ENCODE measurements at regions not wholly inside any gene's neighbourhood (a gene's known extent, or its start where the extent isn't known, plus 50 kb on each side); places are given as distances from the start of the nearest gene placed in this dataset.

DNA sequence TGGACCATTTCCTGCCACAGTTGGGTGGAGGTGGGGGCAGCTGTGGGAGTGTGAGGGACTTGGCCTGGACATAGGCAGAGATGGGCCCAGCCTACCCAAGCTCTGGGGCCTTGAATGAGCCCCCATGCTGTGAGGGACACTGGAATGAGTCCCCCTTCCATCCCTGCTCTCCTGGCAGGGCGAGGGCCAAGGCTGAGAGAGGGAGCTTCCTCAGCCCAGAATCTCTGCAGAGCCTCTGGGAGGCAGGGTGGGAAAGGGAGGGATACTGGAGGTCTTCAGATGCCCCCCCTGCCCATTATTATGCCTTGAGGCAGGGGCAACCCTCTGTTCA, 124.5 kb upstream of the PJA1 start:
- BruUV-seq (replicated peaks): no TSS peak
- H3K4me1 ChIP-seq (ENCODE audit: control insufficient read depth, insufficient read depth, low read length): no peaks in the 10 kb centered on the region; the same call in 1 of the 2 replicates
- no peak for DNase-seq (ENCODE audit: low read depth, low spot score)
- intact Hi-C loops (cut with micrococcal nuclease; ENCODE audit: unreplicated experiment) (loop anchor here (5.0 to 10.0 kb wide), 2 partner anchors 65 to 98 kb away; no protein-coding TSS in a partner anchor), in situ Hi-C loops (cut with HindIII; ENCODE audit: low pct_unique_long_range_greater_than_20kb, low sequenced_read_pairs) (no loop called here)
- no peak overlapping the region for H3K4me3 ChIP-seq (ENCODE audit: low read depth in 2 of 2, low read length in 2 of 2)
- no peak overlapping the region for H3K27ac ChIP-seq (ENCODE audit: low read length)
- ChIA-PET CTCF (no interaction called here), POLR2A (no interaction called here)
- no peak for TF ChIP-seq SIN3A (IDR thresholded peaks at IDR 0.05; ENCODE audit: borderline replicate concordance, insufficient read depth, low read depth, low read length)
- TF ChIP-seq, protein P1, sequence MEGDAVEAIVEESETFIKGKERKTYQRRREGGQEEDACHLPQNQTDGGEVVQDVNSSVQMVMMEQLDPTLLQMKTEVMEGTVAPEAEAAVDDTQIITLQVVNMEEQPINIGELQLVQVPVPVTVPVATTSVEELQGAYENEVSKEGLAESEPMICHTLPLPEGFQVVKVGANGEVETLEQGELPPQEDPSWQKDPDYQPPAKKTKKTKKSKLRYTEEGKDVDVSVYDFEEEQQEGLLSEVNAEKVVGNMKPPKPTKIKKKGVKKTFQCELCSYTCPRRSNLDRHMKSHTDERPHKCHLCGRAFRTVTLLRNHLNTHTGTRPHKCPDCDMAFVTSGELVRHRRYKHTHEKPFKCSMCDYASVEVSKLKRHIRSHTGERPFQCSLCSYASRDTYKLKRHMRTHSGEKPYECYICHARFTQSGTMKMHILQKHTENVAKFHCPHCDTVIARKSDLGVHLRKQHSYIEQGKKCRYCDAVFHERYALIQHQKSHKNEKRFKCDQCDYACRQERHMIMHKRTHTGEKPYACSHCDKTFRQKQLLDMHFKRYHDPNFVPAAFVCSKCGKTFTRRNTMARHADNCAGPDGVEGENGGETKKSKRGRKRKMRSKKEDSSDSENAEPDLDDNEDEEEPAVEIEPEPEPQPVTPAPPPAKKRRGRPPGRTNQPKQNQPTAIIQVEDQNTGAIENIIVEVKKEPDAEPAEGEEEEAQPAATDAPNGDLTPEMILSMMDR (IDR thresholded peaks at IDR 0.05): no peak
- no peak for TF ChIP-seq TCF7L2 (IDR thresholded peaks at IDR 0.05; ENCODE audit: low read depth, low read length)
- TF ChIP-seq REST (IDR thresholded peaks at IDR 0.05; ENCODE audit: insufficient read depth in 1 of 2, low read depth in 2 of 2, low read length in 1 of 2): no peak
- no peak for TF ChIP-seq POLR2AphosphoS5 (IDR thresholded peaks at IDR 0.05; ENCODE audit: low read depth, low read length)
- no peaks in the 10 kb centered on the region for H3K27me3 ChIP-seq (ENCODE audit: control insufficient read depth, insufficient read depth, low read length)
- ATAC-seq: no peak
- H3K36me3 ChIP-seq (ENCODE audit: control insufficient read depth, insufficient read depth, low read length): no peaks in the 10 kb centered on the region
- no peaks in the 10 kb centered on the region for H3K9me3 ChIP-seq (ENCODE audit: control insufficient read depth, insufficient read depth, low read depth, low read length)

- H3K4me1 ChIP-seq (ENCODE audit: control insufficient read depth, insufficient read depth, low read length): no peaks in the 10 kb centered on the region; the same call in 1 of the 2 replicates
- H3K27ac ChIP-seq (ENCODE audit: low read length): no peak overlapping the region
- no peaks in the 10 kb centered on the region for H3K36me3 ChIP-seq (ENCODE audit: control insufficient read depth, insufficient read depth, low read length)
- DNase-seq (ENCODE audit: low read depth, low spot score) (no peak), ATAC-seq (no peak)
- ChIA-PET CTCF (interaction anchor here (1.0 kb wide), 1 partner anchor 462 kb away, joined by 4 read pairs; no protein-coding TSS in a partner anchor), POLR2A (no interaction called here)
- no peak overlapping the region for H3K4me3 ChIP-seq (ENCODE audit: low read depth in 2 of 2, low read length in 2 of 2)
- H3K27me3 ChIP-seq (ENCODE audit: control insufficient read depth, insufficient read depth, low read length): no peaks in the 10 kb centered on the region
- BruUV-seq (replicated peaks): no TSS peak
- in situ Hi-C loops (cut with HindIII; ENCODE audit: low pct_unique_long_range_greater_than_20kb, low sequenced_read_pairs): no loop called here
- no peaks in the 10 kb centered on the region for H3K9me3 ChIP-seq (ENCODE audit: control insufficient read depth, insufficient read depth, low read depth, low read length)
- TF ChIP-seq, protein P1 (IDR thresholded peaks at IDR 0.05): no peak
- TF ChIP-seq TCF7L2 (IDR thresholded peaks at IDR 0.05; ENCODE audit: low read depth, low read length) (no peak), REST (IDR thresholded peaks at IDR 0.05; ENCODE audit: insufficient read depth in 1 of 2, low read depth in 2 of 2, low read length in 1 of 2) (no peak), POLR2AphosphoS5 (IDR thresholded peaks at IDR 0.05; ENCODE audit: low read depth, low read length) (no peak), SIN3A (IDR thresholded peaks at IDR 0.05; ENCODE audit: borderline replicate concordance, insufficient read depth, low read depth, low read length) (no peak)
- intact Hi-C loops (cut with micrococcal nuclease; ENCODE audit: unreplicated experiment): loop anchor here (10.0 kb wide), 1 partner anchor 64 kb away; no protein-coding TSS in a partner anchor
These were observed 124.0 kb upstream of the PJA1 start for GRCh38 chrX:69289046-69289792.
